ENCODE measurements at regions not wholly inside any gene's neighbourhood (a gene's known extent, or its start where the extent isn't known, plus 50 kb on each side); places are given as distances from the start of the nearest gene placed in this dataset.

GRCh38 chrX:10054396-10054795, 87.2 kb downstream of the CLDN34 start:
- TF ChIP-seq MAX (IDR thresholded peaks at IDR 0.05) (no peak), EP300 (IDR thresholded peaks at IDR 0.05; ENCODE audit: borderline replicate concordance) (no peak), TEAD4 (IDR thresholded peaks at IDR 0.05) (no peak), USF1 (IDR thresholded peaks at IDR 0.05) (no peak), CEBPB (IDR thresholded peaks at IDR 0.05) (no peak), EGR1 (IDR thresholded peaks at IDR 0.05) (no peak), REST (IDR thresholded peaks at IDR 0.05; ENCODE audit: low read depth) (no peak), RAD21 (IDR thresholded peaks at IDR 0.05; ENCODE audit: low read depth) (no peak), CREB1 (IDR thresholded peaks at IDR 0.05; ENCODE audit: low read depth) (no peak), ZBTB7A (IDR thresholded peaks at IDR 0.05; ENCODE audit: low read depth) (no peak)
